Uterus (tissue), 2 donors: ENCODE measurements at regions not wholly inside any gene's neighbourhood (a gene's known extent, or its start where the extent isn't known, plus 50 kb on each side); places are given as distances from the start of the nearest gene placed in this dataset.

Experiments
- POLR2A ChIP-seq, 2 donors: fragments of 450-650 bp; IDR thresholded peaks; one replicate each; pipeline ENCODE4 v1.6.1; 2016; ENCODE audit warnings: antibody characterized with exemption in 2 of 2, mild to moderate bottlenecking in 1 of 2, moderate library complexity in 1 of 2
- TF ChIP-seq, protein P1 (sequence below), 4 experiments: fragments of 200-600 bp in 2 of 4; fragments of 450-650 bp in 2 of 4; sonication (generic) in 2 of 4; IDR thresholded peaks; one replicate each; pipeline ENCODE4 v1.5.1; 2016 to 2019; ENCODE audit warnings: antibody characterized with exemption in 4 of 4, mild to moderate bottlenecking in 2 of 4, moderate library complexity in 1 of 4

DNA sequence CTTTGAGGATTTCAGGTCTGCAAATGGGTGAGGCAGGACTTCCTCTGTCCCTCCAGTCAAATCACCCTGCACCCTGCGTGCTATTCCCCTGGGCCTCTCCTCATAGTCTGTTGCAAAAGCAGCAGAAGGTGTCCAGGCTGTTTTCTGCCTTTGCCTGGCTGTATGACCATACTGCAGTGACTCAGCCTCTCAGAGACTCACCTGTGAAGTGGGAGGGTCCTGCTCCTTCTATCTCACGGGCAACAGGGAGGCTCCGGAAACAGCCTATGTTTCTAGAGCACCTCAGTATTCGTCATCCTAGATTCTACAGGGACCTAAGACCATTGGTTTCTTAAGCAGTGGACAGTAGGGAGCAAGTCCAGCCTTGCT lies 216.4 kb downstream of the TLE3 start:
- TF ChIP-seq, protein P1, sequence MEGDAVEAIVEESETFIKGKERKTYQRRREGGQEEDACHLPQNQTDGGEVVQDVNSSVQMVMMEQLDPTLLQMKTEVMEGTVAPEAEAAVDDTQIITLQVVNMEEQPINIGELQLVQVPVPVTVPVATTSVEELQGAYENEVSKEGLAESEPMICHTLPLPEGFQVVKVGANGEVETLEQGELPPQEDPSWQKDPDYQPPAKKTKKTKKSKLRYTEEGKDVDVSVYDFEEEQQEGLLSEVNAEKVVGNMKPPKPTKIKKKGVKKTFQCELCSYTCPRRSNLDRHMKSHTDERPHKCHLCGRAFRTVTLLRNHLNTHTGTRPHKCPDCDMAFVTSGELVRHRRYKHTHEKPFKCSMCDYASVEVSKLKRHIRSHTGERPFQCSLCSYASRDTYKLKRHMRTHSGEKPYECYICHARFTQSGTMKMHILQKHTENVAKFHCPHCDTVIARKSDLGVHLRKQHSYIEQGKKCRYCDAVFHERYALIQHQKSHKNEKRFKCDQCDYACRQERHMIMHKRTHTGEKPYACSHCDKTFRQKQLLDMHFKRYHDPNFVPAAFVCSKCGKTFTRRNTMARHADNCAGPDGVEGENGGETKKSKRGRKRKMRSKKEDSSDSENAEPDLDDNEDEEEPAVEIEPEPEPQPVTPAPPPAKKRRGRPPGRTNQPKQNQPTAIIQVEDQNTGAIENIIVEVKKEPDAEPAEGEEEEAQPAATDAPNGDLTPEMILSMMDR (IDR thresholded peaks at IDR 0.05), result no peak
- no peak for TF ChIP-seq POLR2A (IDR thresholded peaks at IDR 0.05)
